ENCODE measurements at regions not wholly inside any gene's neighbourhood (a gene's known extent, or its start where the extent isn't known, plus 50 kb on each side); places are given as distances from the start of the nearest gene placed in this dataset.

DNA sequence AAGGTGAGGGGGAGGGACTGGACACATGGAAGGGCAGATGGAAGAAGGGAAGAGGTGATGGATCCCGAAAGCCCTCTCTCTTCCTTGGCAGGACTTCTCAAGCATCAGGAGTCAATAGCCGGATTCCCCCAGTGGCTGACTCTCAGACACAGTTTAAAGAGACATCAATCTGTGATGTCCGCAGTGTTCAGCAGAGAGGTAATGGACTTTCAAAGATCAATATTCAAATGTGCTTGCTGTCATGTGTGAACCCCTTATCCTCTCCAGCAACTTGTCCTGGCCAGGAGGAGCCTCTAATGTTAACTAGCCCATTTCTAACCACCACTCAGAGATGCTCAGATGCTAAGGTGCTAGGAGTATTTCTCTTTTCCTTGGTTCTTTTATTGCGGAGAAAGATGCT lies 392.2 kb downstream of the IRX1 start:
- TF ChIP-seq, protein P1, sequence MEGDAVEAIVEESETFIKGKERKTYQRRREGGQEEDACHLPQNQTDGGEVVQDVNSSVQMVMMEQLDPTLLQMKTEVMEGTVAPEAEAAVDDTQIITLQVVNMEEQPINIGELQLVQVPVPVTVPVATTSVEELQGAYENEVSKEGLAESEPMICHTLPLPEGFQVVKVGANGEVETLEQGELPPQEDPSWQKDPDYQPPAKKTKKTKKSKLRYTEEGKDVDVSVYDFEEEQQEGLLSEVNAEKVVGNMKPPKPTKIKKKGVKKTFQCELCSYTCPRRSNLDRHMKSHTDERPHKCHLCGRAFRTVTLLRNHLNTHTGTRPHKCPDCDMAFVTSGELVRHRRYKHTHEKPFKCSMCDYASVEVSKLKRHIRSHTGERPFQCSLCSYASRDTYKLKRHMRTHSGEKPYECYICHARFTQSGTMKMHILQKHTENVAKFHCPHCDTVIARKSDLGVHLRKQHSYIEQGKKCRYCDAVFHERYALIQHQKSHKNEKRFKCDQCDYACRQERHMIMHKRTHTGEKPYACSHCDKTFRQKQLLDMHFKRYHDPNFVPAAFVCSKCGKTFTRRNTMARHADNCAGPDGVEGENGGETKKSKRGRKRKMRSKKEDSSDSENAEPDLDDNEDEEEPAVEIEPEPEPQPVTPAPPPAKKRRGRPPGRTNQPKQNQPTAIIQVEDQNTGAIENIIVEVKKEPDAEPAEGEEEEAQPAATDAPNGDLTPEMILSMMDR (IDR thresholded peaks at IDR 0.05), result no peak

DNA sequence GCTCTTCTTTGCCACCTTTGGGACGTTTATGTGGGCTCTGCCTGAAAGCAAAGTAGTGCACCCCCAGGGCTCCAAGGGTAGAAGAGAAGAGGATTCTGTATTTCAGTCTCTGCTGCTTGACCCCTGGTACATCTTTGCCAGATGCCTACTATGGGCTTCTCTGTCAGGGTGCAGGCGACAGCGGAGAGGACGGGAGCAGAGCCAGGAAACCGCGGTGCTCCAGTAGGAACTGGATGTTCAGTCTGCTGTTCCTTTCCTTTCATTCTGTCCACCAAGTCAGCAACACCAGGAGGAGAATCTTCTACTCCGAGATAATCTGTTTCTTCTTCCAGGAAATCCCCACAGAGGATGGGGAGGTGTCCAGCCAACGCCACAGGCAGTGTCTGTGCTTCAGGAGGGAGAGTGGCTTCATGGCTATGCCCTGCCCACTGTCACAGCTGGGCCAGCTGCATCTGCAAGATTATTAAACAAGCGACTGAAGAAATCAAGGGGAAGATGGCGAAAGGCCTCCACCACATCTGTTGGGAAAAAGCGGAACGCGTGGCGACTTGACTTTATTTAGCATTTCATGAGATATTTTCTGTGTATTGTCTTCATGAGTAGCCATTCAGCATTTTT lies 398.3 kb downstream of the IRX1 start:
- TF ChIP-seq, protein P1 (IDR thresholded peaks at IDR 0.05), result no peak

DNA sequence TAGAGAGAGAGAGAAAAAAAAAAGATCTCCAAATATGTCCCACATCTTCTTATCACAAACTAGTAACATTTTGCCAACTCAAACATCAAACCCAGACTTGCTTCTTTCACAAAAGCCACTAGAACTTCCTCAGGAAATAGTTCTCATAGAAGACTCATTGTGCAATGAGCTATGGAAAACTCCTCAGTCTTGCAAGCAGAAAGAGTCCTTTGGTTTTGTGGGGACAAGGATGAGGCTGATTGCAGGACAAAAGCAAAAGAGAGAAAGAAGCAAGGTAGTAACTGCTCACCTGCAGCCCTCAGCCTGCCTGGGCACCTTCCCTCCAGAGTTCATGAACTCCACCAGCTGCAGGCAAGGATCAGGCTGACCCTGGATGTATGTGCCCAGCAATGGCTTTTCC lies 399.0 kb downstream of the IRX1 start:
- TF ChIP-seq, protein P1 (IDR thresholded peaks at IDR 0.05), result no peak

DNA sequence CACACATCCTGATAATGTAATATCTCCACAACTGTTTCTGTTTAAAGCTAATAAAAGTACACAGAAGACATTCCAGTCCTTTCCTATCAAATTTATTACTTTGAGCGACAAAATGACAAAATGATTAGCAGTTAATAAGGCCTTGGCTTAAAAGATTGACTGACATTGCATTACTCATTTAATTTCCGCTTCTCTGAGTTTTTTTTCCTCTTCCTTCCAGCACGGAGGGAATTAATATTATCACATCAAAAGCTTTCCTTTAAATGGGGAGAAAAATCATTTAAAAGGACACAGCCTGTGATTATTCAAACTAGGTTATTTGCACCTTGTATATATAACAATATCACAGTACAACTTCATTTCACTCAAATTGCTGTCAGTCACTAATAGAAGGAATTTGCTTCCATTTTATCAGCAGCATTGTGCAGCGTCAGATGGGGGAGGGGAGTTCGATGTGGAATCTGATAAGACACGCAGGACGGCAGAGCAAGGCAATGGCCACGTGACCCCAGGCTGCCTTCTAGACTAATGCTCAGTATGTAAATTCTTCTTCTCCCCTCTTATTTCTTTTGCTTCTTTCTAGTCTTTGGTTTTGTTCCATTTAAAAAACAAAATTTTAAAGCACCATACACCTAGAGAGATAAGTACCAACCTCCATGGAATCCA lies 400.5 kb downstream of the IRX1 start:
- TF ChIP-seq, protein P1 (IDR thresholded peaks at IDR 0.05), result no peak

DNA sequence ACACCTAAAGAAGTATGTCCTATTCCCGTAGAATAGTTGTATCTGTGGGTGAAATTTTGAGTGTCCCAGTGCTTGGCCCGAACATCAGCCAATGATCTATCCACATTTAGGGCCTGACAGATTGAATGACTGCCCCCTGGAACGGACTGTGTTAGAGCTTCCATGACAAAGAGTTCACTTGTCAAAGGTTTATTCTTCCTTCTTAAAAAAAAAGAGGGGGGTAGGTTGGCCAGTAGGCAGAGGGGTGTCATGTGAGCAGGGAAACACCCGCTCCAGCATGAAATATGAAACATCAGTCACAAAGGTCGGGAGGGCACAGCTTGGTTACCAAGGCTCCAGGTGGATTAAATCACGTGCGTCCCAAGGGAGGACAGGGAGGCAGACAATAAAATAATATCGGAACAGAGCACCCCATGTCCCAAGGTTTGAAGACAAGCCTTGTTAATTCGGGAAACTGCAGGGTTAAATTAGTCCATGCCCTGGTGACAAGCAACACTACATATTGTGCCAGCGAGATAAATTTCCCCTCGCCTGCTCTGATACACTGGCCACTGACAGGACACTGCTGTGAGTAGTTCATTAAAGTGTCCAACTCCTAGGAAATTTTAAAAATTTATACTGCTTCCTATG lies 401.2 kb downstream of the IRX1 start:
- TF ChIP-seq, protein P1 (IDR thresholded peaks at IDR 0.05), result no peak

DNA sequence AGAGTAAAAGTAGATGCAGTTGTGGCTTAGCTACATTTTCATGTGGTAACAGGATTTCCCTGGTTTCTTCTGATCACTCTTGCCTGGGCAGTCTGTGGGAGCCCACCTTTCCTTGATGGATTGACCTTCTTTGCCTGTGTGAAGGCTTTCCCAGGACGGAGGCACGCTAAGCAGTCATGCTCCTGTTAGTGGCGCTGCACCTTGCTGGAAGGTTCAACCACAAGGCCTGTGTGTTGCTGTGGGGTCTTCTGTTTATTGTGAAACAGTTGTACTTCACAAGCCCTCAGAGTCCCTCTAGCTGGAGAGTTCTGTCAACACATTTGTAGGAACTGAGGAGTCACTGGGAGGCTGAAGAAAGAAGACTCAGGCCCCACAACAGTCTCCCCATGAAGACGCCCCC lies 402.0 kb downstream of the IRX1 start:
- TF ChIP-seq, protein P1 (IDR thresholded peaks at IDR 0.05), result no peak

DNA sequence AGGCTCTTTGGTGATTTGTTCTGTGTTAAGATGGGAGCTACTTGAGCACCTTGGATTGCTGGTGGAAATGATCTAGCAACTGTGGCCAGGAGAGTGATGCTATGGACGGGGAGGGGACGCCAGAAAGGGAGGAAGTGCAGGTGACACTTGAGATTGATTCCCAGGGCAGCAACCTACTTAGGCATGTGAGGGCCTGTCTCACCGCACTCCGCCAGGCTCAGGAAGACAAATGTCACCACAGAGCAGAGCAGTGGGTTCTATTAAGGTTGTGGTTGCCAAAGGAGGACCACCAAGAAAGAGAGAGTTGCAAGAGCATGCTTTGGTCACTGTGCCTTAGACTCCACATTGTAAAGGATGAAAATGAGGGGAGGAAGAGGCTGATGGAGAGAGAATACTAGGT lies 404.3 kb downstream of the IRX1 start:
- TF ChIP-seq, protein P1 (IDR thresholded peaks at IDR 0.05), result no peak

Measured in LNCAP (cell line).